WTC11 (cell line): ENCODE measurements at regions not wholly inside any gene's neighbourhood (a gene's known extent, or its start where the extent isn't known, plus 50 kb on each side); places are given as distances from the start of the nearest gene placed in this dataset.

Experiments used
- ATAC-seq: fragments of 200-7000 bp; cut with Tn5 transposase; 2 replicates; pipeline ENCODE4 v1.10.0; 2021; ENCODE audit warnings: mild to moderate bottlenecking, moderate library complexity
- CTCF ChIA-PET: fragments of 300-600 bp; sonication (Branson Sonifier 250); formaldehyde crosslinking; loops from one replicate; lab custom pipeline; 2021; ENCODE audit warnings: antibody characterized with exemption; lab: Charles Lee
- POLR2A ChIA-PET: fragments of 350-600 bp; sonication (Branson Sonifier 250); formaldehyde crosslinking; loops from one replicate; lab custom pipeline; 2021; ENCODE audit warnings: antibody characterized with exemption; lab: Charles Lee
- DNase-seq: peaks from one replicate; pipeline ENCODE4 v3.0.0; 2021; ENCODE audit warnings: low spot score
- H3K27ac Mint-ChIP-seq: 2 replicates; pipeline ENCODE4 v1.8.0; 2021; ENCODE audit warnings: mixed read lengths
- H3K27me3 Mint-ChIP-seq: 2 replicates; pipeline ENCODE4 v1.8.0; 2021; ENCODE audit warnings: low read depth, mild to moderate bottlenecking, moderate library complexity, mixed read lengths
- H3K36me3 Mint-ChIP-seq: 2 replicates; pipeline ENCODE4 v1.8.0; 2021; ENCODE audit warnings: mixed read lengths
- H3K4me1 Mint-ChIP-seq: 2 replicates; pipeline ENCODE4 v1.8.0; 2022; ENCODE audit warnings: mixed read lengths
- H3K4me3 Mint-ChIP-seq: 2 replicates; pipeline ENCODE4 v1.8.0; 2021; ENCODE audit warnings: mild to moderate bottlenecking, moderate library complexity, mixed read lengths
- H3K9me3 Mint-ChIP-seq: 2 replicates; pipeline ENCODE4 v1.8.0; 2021; ENCODE audit warnings: mixed read lengths
- AR ChIP-seq: fragments of 250-450 bp; sonication (Bioruptor Pico); IDR thresholded peaks from 2 replicates; pipeline ENCODE4 v1.9.0; 2021; ENCODE audit warnings: mild to moderate bottlenecking
- ATF6 ChIP-seq: sonication (generic); formaldehyde crosslinking; IDR thresholded peaks from 2 replicates; pipeline ENCODE4 v1.8.1; 2023; ENCODE audit warnings: mild to moderate bottlenecking, missing genetic modification reagents
- CBFB ChIP-seq: sonication (generic); formaldehyde crosslinking; IDR thresholded peaks from 2 replicates; pipeline ENCODE4 v1.8.1; 2022; ENCODE audit warnings: mild to moderate bottlenecking, low read depth, missing genetic modification reagents
- E2F1 ChIP-seq: sonication (generic); formaldehyde crosslinking; IDR thresholded peaks from 2 replicates; pipeline ENCODE4 v1.8.0; 2022; ENCODE audit warnings: mild to moderate bottlenecking, missing genetic modification reagents
- E2F4 ChIP-seq: sonication (generic); formaldehyde crosslinking; IDR thresholded peaks from 2 replicates; pipeline ENCODE4 v1.8.1; 2022; ENCODE audit warnings: low read depth, mild to moderate bottlenecking, moderate library complexity, missing genetic modification reagents, borderline replicate concordance
- HMGA2 ChIP-seq: fragments of 250-450 bp; sonication (Bioruptor Pico); IDR thresholded peaks from 2 replicates; pipeline ENCODE4 v1.4.0; 2021; ENCODE audit warnings: mild to moderate bottlenecking, moderate library complexity
- HMGXB4 ChIP-seq: sonication (generic); formaldehyde crosslinking; IDR thresholded peaks from 2 replicates; pipeline ENCODE4 v1.8.1; 2023; ENCODE audit warnings: mild to moderate bottlenecking, moderate library complexity, missing genetic modification reagents
- IRF2 ChIP-seq: sonication (generic); formaldehyde crosslinking; IDR thresholded peaks from 2 replicates; pipeline ENCODE4 v1.8.0; 2022; ENCODE audit warnings: low read depth, missing genetic modification reagents, borderline replicate concordance
- JAZF1 ChIP-seq: fragments of 250-450 bp; sonication (Bioruptor Pico); IDR thresholded peaks from 2 replicates; pipeline ENCODE4 v1.9.0; 2021; ENCODE audit warnings: moderate library complexity, mild to moderate bottlenecking, inconsistent platforms
- PRDM15 ChIP-seq: sonication (generic); formaldehyde crosslinking; IDR thresholded peaks from 2 replicates; pipeline ENCODE4 v1.8.0; 2022; ENCODE audit warnings: missing genetic modification reagents
- RELA ChIP-seq: sonication (generic); formaldehyde crosslinking; IDR thresholded peaks from 2 replicates; pipeline ENCODE4 v1.8.1; 2022; ENCODE audit warnings: missing genetic modification reagents, mild to moderate bottlenecking, borderline replicate concordance
- SOX15 ChIP-seq: fragments of 250-450 bp; sonication (Bioruptor Pico); IDR thresholded peaks from 2 replicates; pipeline ENCODE4 v1.9.0; 2021; ENCODE audit warnings: mild to moderate bottlenecking
- SP1 ChIP-seq: sonication (generic); formaldehyde crosslinking; conservative IDR thresholded peaks from 2 replicates; pipeline ENCODE4 v1.8.1; 2022; ENCODE audit warnings: missing genetic modification reagents
- STAT6 ChIP-seq: sonication (generic); formaldehyde crosslinking; conservative IDR thresholded peaks from 2 replicates; pipeline ENCODE4 v1.8.1; 2023; ENCODE audit warnings: mild to moderate bottlenecking, low read depth, missing genetic modification reagents, moderate library complexity
- TEAD4 ChIP-seq: sonication (generic); formaldehyde crosslinking; IDR thresholded peaks from 2 replicates; pipeline ENCODE4 v1.8.0; 2022; ENCODE audit warnings: mild to moderate bottlenecking, missing genetic modification reagents
- ZNF121 ChIP-seq: sonication (generic); formaldehyde crosslinking; IDR thresholded peaks from 2 replicates; pipeline ENCODE4 v1.8.0; 2023; ENCODE audit warnings: missing genetic modification reagents
- ZNF263 ChIP-seq: sonication (generic); formaldehyde crosslinking; IDR thresholded peaks from 2 replicates; pipeline ENCODE4 v1.8.1; 2022; ENCODE audit warnings: low read depth, mild to moderate bottlenecking, moderate library complexity, missing genetic modification reagents
- ZNF671 ChIP-seq: fragments of 250-450 bp; sonication (Bioruptor Pico); IDR thresholded peaks from 2 replicates; pipeline ENCODE4 v1.8.0; 2021; ENCODE audit warnings: mild to moderate bottlenecking

GRCh38 chr11:39725081-39725480 lies 1734.4 kb downstream of the LRRC4C start:
- Mint-ChIP-seq H3K27me3 (peaks cover 4% of the 10 kb centered on the region; the same call in 1 of the 2 replicates), H3K4me3 (no peak overlapping the region), H3K36me3 (peaks cover 61% of the 10 kb centered on the region), H3K9me3 (peaks cover 77% of the 10 kb centered on the region), H3K27ac (no peak overlapping the region), H3K4me1 (no peaks in the 10 kb centered on the region)
- POLR2A ChIA-PET = no interaction called here
- no peak for ATAC-seq
- TF ChIP-seq E2F4 (no peak), SOX15 (CRISPR knock-in tag) (no peak), JAZF1 (CRISPR knock-in tag) (no peak), RELA (CRISPR knock-in tag) (no peak), ATF6 (no peak), HMGXB4 (CRISPR knock-in tag) (no peak), IRF2 (CRISPR knock-in tag) (no peak), ZNF671 (no peak), ZNF121 (no peak), HMGA2 (CRISPR knock-in tag) (no peak), TEAD4 (CRISPR knock-in tag) (no peak), AR (CRISPR knock-in tag) (no peak), SP1 (CRISPR knock-in tag) (no peak), PRDM15 (CRISPR knock-in tag) (no peak), ZNF263 (no peak), E2F1 (no peak), STAT6 (CRISPR knock-in tag) (no peak), CBFB (no peak)
- CTCF ChIA-PET = no interaction called here
- no peak for DNase-seq
